ENCODE measurements at regions not wholly inside any gene's neighbourhood (a gene's known extent, or its start where the extent isn't known, plus 50 kb on each side); places are given as distances from the start of the nearest gene placed in this dataset.

DNA sequence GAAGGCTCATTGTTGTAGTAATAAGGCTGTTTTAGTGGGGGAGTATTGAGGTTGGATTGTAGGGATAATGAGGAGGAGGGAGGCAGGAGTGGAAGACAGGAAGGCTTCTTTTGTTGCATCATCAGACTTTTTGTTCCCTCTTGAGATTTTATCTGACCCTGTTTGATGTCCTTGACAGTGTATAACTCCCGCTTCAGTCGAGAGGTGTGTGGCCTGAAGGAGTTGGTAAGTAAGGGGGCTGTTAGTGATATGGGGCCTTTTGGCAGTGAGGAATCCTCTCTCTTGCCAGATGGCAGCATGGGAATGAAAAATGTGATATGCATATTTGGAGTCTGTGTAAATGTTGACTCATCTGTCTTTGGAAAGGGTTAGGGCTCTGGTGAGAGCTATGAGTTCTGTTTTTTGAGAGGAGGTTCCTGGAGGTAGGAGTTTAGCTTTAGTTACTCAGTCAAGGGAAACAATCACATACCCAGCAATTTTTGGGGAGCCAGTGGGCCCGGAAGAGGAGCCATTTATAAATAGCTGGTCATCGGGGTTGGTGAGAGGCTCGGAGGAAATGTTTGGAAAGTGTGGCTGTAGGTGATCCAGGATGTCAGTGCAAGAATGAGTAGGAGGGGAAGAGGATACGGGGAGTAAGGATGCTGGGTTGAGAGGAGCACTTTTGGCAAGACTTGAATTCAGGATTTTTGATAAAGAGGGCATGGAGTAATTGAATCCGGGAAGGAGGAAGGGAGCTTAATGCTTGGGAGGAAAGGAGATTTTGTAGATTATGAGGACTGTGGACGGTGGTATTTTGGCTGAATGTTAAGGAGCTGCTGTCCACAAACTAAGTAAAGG, 136.7 kb upstream of the ETV3 start:
- no peak for TF ChIP-seq EZH2 (IDR thresholded peaks at IDR 0.05; ENCODE audit: borderline replicate concordance, low read depth, low read length, poor library complexity, severe bottlenecking)
- TF ChIP-seq, protein P1, sequence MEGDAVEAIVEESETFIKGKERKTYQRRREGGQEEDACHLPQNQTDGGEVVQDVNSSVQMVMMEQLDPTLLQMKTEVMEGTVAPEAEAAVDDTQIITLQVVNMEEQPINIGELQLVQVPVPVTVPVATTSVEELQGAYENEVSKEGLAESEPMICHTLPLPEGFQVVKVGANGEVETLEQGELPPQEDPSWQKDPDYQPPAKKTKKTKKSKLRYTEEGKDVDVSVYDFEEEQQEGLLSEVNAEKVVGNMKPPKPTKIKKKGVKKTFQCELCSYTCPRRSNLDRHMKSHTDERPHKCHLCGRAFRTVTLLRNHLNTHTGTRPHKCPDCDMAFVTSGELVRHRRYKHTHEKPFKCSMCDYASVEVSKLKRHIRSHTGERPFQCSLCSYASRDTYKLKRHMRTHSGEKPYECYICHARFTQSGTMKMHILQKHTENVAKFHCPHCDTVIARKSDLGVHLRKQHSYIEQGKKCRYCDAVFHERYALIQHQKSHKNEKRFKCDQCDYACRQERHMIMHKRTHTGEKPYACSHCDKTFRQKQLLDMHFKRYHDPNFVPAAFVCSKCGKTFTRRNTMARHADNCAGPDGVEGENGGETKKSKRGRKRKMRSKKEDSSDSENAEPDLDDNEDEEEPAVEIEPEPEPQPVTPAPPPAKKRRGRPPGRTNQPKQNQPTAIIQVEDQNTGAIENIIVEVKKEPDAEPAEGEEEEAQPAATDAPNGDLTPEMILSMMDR (conservative IDR thresholded peaks at IDR 0.05; ENCODE audit: low read depth, low read length): no peak
- ChIA-PET POLR2A (ENCODE audit: low non-redundant PET) (no interaction called here), CTCF (no interaction called here)
- H3K9me3 ChIP-seq (ENCODE audit: low read depth, low read length, poor library complexity, severe bottlenecking): no peaks in the 10 kb centered on the region
- H3K27ac ChIP-seq (ENCODE audit: low read depth, low read length, poor library complexity, severe bottlenecking): no peak overlapping the region
- peaks cover 61% of the 10 kb centered on the region for H3K27me3 ChIP-seq (replicated peaks; ENCODE audit: insufficient read depth, low read depth, low read length, poor library complexity)
- no peaks in the 10 kb centered on the region for H3K4me1 ChIP-seq (ENCODE audit: insufficient read depth, low read length, poor library complexity, severe bottlenecking)
- no peak overlapping the region for H3K4me3 ChIP-seq (ENCODE audit: low read depth, low read length, poor library complexity, severe bottlenecking)
- intact Hi-C loops (cut with micrococcal nuclease; ENCODE audit: unreplicated experiment): no loop called here
- no peak for DNase-seq (ENCODE audit: low spot score)
- no peaks in the 10 kb centered on the region for H3K36me3 ChIP-seq (ENCODE audit: insufficient read depth, low read length, poor library complexity, severe bottlenecking)
- BruUV-seq (replicated peaks): no TSS peak

- Histone ChIP-seq H3K4me1 (ENCODE audit: insufficient read depth, low read length, poor library complexity, severe bottlenecking) (no peaks in the 10 kb centered on the region), H3K9me3 (ENCODE audit: low read depth, low read length, poor library complexity, severe bottlenecking) (no peaks in the 10 kb centered on the region), H3K36me3 (ENCODE audit: insufficient read depth, low read length, poor library complexity, severe bottlenecking) (no peaks in the 10 kb centered on the region), H3K27ac (ENCODE audit: low read depth, low read length, poor library complexity, severe bottlenecking) (no peak overlapping the region), H3K27me3 (replicated peaks; ENCODE audit: insufficient read depth, low read depth, low read length, poor library complexity) (peaks cover 59% of the 10 kb centered on the region), H3K4me3 (ENCODE audit: low read depth, low read length, poor library complexity, severe bottlenecking) (no peak overlapping the region)
- BruUV-seq (replicated peaks): no TSS peak
- no peak for DNase-seq (ENCODE audit: low spot score)
- POLR2A ChIA-PET (ENCODE audit: low non-redundant PET): no interaction called here
- intact Hi-C loops (cut with micrococcal nuclease; ENCODE audit: unreplicated experiment): no loop called here
- TF ChIP-seq, protein P1 (conservative IDR thresholded peaks at IDR 0.05; ENCODE audit: low read depth, low read length): no peak
- TF ChIP-seq EZH2 (IDR thresholded peaks at IDR 0.05; ENCODE audit: borderline replicate concordance, low read depth, low read length, poor library complexity, severe bottlenecking): no peak
- CTCF ChIA-PET: no interaction called here
Observed at GRCh38 chr1:157272729-157273524, 134.7 kb upstream of the ETV3 start.

DNA sequence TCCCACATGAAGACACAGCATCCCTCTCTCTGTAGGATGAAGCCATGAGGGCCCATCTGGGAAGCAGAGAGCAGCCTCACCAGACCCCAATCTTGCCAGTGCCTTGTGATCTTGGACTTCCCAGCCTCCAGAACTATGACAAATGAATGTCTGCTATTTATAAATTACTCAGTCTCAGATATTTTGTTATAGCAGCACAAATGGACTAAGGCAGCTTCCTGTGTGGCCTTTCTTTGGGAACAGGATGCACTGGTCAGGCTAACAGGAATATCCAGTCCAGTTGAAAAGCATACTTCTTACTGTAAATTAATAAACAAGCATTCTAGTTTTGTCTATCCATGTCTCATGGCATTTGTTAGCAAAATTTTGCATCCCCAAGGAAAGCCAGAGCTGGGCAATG, 134.1 kb upstream of the ETV3 start:
- no peaks in the 10 kb centered on the region for H3K4me1 ChIP-seq (ENCODE audit: insufficient read depth, low read length, poor library complexity, severe bottlenecking)
- no peak overlapping the region for H3K27ac ChIP-seq (ENCODE audit: low read depth, low read length, poor library complexity, severe bottlenecking)
- POLR2A ChIA-PET (ENCODE audit: low non-redundant PET): no interaction called here
- intact Hi-C loops (cut with micrococcal nuclease; ENCODE audit: unreplicated experiment): no loop called here
- H3K27me3 ChIP-seq (replicated peaks; ENCODE audit: insufficient read depth, low read depth, low read length, poor library complexity): peaks cover 63% of the 10 kb centered on the region
- TF ChIP-seq, protein P1 (conservative IDR thresholded peaks at IDR 0.05; ENCODE audit: low read depth, low read length): no peak
- no peak for TF ChIP-seq EZH2 (IDR thresholded peaks at IDR 0.05; ENCODE audit: borderline replicate concordance, low read depth, low read length, poor library complexity, severe bottlenecking)
- CTCF ChIA-PET: no interaction called here
- BruUV-seq (replicated peaks): no TSS peak
- DNase-seq (ENCODE audit: low spot score): no peak
- H3K4me3 ChIP-seq (ENCODE audit: low read depth, low read length, poor library complexity, severe bottlenecking): no peak overlapping the region
- no peaks in the 10 kb centered on the region for H3K9me3 ChIP-seq (ENCODE audit: low read depth, low read length, poor library complexity, severe bottlenecking)
- no peaks in the 10 kb centered on the region for H3K36me3 ChIP-seq (ENCODE audit: insufficient read depth, low read length, poor library complexity, severe bottlenecking)
